ENCODE measurements at regions not wholly inside any gene's neighbourhood (a gene's known extent, or its start where the extent isn't known, plus 50 kb on each side); places are given as distances from the start of the nearest gene placed in this dataset.
A peak's percentile ranks its signal among the peaks of the same experiment; 100 is the strongest.

GRCh38 chr2:128735296-128735960, 416.8 kb upstream of the HS6ST1 start:
- H3K27ac ChIP-seq = no peak overlapping the region
- H3K4me3 ChIP-seq = no peak overlapping the region
- DNase-seq (ENCODE audit: low spot score) = no peak
- TF ChIP-seq CTCF (IDR thresholded peaks at IDR 0.05) = no peak

GRCh38 chr2:128736046-128736688, 417.5 kb upstream of the HS6ST1 start:
- no peak for TF ChIP-seq CTCF (IDR thresholded peaks at IDR 0.05)
- Histone ChIP-seq H3K4me3 (peak overlapping the region; percentile 63), H3K27ac (no peak overlapping the region)
- no peak for DNase-seq (ENCODE audit: low spot score)

- TF ChIP-seq CTCF (IDR thresholded peaks at IDR 0.05) = peak; percentile 90
- DNase-seq (ENCODE audit: low spot score) = no peak
- Histone ChIP-seq H3K27ac (no peak overlapping the region), H3K4me3 (peak overlapping the region; percentile 63)
These were observed 418.2 kb upstream of the HS6ST1 start for GRCh38 chr2:128736689-128737545.

GRCh38 chr2:128737546-128737826, 418.8 kb upstream of the HS6ST1 start:
- H3K4me3 ChIP-seq = no peak overlapping the region
- no peak overlapping the region for H3K27ac ChIP-seq
- DNase-seq (ENCODE audit: low spot score) = no peak
- TF ChIP-seq CTCF (IDR thresholded peaks at IDR 0.05) = no peak

GRCh38 chr2:128738446-128739110, 419.9 kb upstream of the HS6ST1 start:
- no peak for DNase-seq (ENCODE audit: low spot score)
- Histone ChIP-seq H3K27ac (no peak overlapping the region), H3K4me3 (no peak overlapping the region)
- TF ChIP-seq CTCF (IDR thresholded peaks at IDR 0.05) = no peak

DNA sequence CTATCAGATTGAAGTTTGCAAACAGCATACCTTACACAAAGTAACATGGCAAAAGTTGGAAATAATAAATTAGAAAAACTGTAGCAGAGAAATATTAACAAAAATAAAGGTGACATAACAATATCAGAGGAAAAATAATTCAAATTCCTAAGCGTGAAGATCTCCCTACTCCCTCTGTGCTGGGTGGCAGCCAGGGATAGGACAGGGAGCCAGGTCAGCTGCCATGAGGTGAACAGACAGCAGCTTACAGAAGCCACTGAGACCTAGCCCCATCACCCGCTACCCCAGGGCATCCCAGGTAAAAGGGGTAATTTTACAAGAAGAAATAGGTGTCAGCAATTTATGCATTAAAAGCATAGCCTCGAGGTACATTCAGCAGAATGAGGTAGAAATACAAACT, 423.8 kb upstream of the HS6ST1 start:
- DNase-seq (ENCODE audit: low spot score) = no peak
- no peak for TF ChIP-seq CTCF (IDR thresholded peaks at IDR 0.05)
- Histone ChIP-seq H3K4me3 (no peak overlapping the region), H3K27ac (no peak overlapping the region)

All from coronary artery (tissue), 2 donors.